Anterior cingulate cortex (tissue), 58 donors: ENCODE measurements at regions not wholly inside any gene's neighbourhood (a gene's known extent, or its start where the extent isn't known, plus 50 kb on each side); places are given as distances from the start of the nearest gene placed in this dataset.

Source experiments
- DNase-seq, 58 donors: peaks; one replicate each; lab custom pipeline; 2025; lab: John Stamatoyannopoulos, UW

GRCh38 chr6:145360865-145361264 is 374.5 kb downstream of the EPM2A start:
- DNase-seq = no peak

GRCh38 chr6:145367149-145367548 is 368.2 kb downstream of the EPM2A start:
- DNase-seq = no peak

- DNase-seq = peak in 2 of 58 donors; percentile 1 to 5
Observed at GRCh38 chr6:145368075-145368474, 367.2 kb downstream of the EPM2A start.

- DNase-seq = no peak
Observed at GRCh38 chr6:145370559-145370958, 364.8 kb downstream of the EPM2A start.

GRCh38 chr6:145372671-145373151 is 362.6 kb downstream of the EPM2A start:
- peak in 3 of 58 donors; percentile 14 to 42 (median 33) for DNase-seq

GRCh38 chr6:145373826-145374225 is 361.5 kb downstream of the EPM2A start:
- no peak for DNase-seq

- no peak for DNase-seq
Observed at GRCh38 chr6:145374570-145374969, 360.8 kb downstream of the EPM2A start.

GRCh38 chr6:145375502-145375901 is 359.8 kb downstream of the EPM2A start:
- no peak for DNase-seq

- DNase-seq = no peak
Observed at GRCh38 chr6:145380186-145380585, 355.1 kb downstream of the EPM2A start.

GRCh38 chr6:145381941-145382340 is 353.4 kb downstream of the EPM2A start:
- no peak for DNase-seq

- no peak for DNase-seq
Observed at GRCh38 chr6:145383428-145383827, 351.9 kb downstream of the EPM2A start.

- DNase-seq = no peak
Observed at GRCh38 chr6:145384503-145384902, 350.8 kb downstream of the EPM2A start.

- no peak for DNase-seq
Observed at GRCh38 chr6:145396499-145396898, 338.8 kb downstream of the EPM2A start.

- DNase-seq = no peak
Observed at GRCh38 chr6:145400508-145400907, 334.8 kb downstream of the EPM2A start.

GRCh38 chr6:145405006-145405551 is 330.2 kb downstream of the EPM2A start:
- DNase-seq = no peak

GRCh38 chr6:145406783-145407182 is 328.5 kb downstream of the EPM2A start:
- no peak for DNase-seq

- DNase-seq = no peak
Observed at GRCh38 chr6:145415616-145416015, 319.7 kb downstream of the EPM2A start.

GRCh38 chr6:145420599-145420998 is 314.7 kb downstream of the EPM2A start:
- no peak for DNase-seq

GRCh38 chr6:145423936-145424335 is 311.4 kb downstream of the EPM2A start:
- DNase-seq = no peak

- DNase-seq = no peak
Observed at GRCh38 chr6:145427232-145427631, 308.1 kb downstream of the EPM2A start.

- peak in 4 of 58 donors; percentile 2 to 10 (median 9) for DNase-seq
Observed at GRCh38 chr6:145428706-145429105, 306.6 kb downstream of the EPM2A start.

GRCh38 chr6:145442110-145442509 is 293.2 kb downstream of the EPM2A start:
- no peak for DNase-seq

GRCh38 chr6:145445674-145446073 is 289.6 kb downstream of the EPM2A start:
- no peak for DNase-seq
